ENCODE measurements at regions not wholly inside any gene's neighbourhood (a gene's known extent, or its start where the extent isn't known, plus 50 kb on each side); places are given as distances from the start of the nearest gene placed in this dataset.
"Not testable (repeated sequence)": the region's sequence is repeated elsewhere in the genome, so short reads cannot be mapped to it uniquely, and the experiment has no call there.

DNA sequence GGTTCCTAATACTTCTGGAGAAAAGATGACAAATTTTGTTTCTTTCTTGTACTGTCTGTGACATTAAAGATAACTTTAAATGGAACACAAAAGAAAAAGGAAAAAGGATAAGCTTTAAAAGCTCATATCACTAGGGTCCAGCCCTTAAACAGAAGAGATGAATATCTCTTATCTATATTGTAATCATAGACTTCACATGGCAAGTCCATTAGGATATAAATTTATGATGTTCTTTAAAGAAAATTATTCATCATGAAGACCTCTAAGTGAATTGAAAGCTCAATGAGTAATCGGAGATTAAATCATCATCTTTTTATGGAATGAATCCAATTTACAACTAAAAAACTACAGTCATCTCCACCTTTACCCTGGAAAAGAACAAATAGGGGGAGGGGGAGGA lies 111.6 kb upstream of the SATB2 start:
- no peak for DNase-seq (ENCODE audit: low spot score)

DNA sequence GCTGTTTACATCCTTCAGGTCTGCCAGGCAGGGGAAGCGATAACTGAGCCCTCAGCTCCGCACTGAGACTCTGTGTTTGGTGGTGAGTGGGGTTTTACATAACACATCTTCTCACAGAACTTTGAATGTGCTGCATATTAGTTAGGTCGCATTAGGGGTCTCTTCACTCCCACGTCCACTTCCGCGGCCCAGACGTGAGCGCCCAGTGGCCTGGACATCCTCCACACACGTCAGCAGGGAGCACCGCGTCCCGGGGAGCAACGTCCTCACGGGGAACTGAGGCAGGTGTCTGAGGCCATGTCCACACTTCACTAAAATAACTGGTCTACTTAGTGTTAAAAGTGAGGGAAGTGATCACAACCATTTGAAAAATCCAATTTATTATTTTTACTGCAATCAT lies 100.4 kb upstream of the SATB2 start:
- no peak for DNase-seq (ENCODE audit: low spot score)

DNA sequence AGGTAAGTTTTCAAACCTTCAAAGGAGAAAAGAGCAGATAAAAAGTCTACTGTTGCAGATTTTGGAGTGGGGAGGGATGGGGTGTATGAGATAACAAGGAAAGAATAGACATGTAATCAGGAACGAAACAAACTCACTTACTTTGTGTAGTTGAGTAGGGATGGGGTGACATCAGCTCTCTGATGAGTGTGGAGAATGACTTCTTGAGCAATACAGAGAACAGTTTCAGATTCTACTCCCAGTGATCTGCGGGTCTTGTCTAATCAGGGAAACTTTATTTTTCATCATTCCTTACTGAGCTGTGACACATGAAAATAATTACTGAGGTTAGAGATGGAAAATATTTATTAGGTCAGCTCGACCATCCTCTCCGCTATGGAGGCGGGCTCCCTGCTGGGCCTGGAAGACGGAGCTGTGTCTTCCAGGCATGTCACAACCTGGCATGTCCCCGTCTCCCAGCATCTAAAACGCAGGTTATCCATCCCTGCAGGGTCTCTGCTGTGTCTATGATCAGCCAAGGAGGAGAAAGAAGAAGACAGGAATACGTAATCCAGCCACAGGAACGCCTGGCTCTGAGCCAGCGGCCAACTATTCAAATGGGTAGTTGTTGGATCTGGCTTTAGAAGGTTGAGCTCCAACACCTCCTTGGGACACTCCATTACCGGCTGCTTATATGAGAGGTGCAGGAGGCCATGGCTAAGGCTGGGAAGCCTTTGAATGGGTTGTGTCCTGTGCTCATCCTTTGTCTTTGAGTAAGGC lies 99.0 kb upstream of the SATB2 start:
- no peak for DNase-seq (ENCODE audit: low spot score)

GRCh38 chr2:199554026-199554425 lies 96.3 kb upstream of the SATB2 start:
- no peak for DNase-seq (ENCODE audit: low spot score)

- DNase-seq (ENCODE audit: low spot score): no peak
Measured at GRCh38 chr2:199552141-199552540, 94.4 kb upstream of the SATB2 start.

DNA sequence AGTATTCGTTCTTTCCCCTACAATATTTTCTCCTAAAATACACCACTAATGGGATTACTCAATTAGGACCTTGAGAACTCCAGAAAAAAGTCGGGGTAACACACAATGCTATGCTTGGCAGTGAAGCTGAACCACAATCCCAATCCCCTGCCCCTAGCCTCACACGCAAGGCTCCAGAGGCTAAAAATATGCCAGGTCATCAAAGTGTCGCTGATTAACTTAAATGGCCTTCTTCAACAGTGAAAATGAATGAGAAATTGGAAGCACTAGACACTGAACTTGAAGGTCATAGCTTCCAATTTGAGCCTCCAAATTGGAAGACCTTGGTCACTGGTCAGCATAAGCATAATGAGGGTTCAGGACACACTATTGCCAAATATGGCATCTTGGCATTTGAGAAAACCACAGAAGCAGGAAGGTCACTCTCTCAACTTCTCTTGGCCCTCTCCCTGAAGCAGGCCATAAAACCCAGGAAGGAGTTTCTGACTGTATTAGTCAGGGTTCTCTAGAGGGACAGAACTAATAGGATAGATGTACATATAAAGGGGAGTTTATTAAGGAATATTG lies 86.0 kb upstream of the SATB2 start:
- no peak for DNase-seq (ENCODE audit: low spot score)

DNA sequence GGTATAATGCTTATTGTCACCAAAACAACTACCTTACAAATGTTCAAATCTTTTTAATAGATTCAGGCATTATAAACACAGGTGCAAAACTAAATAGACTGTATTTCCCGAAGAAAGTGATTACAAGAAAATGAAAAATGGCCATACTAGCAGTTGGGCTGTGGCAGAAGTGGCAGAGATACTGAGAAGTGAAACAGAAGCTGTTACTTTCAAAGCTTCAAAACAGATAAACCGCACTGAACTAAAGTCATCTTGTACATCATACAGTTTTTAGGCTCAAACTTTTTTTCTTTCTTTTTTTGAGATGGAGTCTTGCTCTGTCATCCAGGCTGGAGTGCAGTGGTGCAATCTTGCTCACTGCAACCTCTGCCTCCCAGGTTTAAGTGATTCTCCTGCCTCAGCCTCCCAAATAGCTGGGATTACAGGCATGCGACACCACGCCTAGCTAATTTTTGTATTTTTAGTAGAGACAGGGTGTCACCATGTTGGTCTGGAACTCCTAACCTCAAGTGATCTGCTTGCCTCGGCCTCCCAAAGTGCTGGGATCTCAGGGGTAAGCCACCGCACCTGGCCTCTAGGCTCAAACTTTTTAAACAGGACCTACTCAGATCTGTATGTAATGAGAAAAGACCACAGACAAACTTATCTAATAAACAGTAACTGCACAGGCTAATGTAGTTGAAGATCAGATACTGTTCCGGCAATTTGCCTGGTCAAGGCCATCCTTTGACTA lies 77.9 kb upstream of the SATB2 start:
- no peak for DNase-seq (ENCODE audit: low spot score)

DNA sequence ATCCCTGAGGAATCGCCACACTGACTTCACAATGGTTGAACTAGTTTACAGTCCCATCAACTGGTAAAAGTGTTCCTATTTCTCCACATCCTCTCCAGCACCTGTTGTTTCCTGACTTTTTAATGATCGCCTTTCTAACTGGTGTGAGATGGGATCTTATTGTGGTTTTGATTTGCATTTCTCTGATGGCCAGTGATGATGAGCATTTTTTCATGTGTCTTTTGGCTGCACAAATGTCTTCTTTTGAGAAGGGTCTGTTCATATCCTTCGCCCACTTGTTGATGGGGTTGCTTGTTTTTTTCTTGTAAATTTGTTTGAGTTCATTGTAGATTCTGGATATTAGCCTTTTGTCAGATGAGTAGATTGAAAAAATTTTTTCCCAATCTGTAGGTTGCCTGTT lies 76.1 kb upstream of the SATB2 start:
- not testable (repeated sequence) for DNase-seq (ENCODE audit: low spot score)

DNA sequence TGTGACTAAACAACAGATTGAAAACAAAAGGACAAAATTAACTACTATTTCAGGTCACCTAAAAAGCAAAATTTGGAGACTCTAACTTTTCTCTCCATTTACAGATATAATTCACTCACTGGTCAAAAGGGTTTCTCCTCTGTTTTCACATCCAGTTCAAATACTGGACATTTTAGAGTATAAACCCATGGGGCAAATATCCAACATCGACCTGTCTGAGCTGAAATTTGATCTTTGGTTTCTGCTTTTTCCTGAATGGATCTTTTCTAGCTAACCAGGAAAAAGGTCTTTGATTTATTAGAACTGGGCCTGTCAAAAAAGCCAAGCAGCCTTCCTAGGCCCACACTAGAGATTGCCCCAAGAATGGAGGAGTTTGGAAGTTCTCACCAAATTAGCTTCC lies 69.3 kb upstream of the SATB2 start:
- DNase-seq (ENCODE audit: low spot score): no peak

GRCh38 chr2:199524689-199525574 lies 67.2 kb upstream of the SATB2 start:
- DNase-seq (ENCODE audit: low spot score): no peak

DNA sequence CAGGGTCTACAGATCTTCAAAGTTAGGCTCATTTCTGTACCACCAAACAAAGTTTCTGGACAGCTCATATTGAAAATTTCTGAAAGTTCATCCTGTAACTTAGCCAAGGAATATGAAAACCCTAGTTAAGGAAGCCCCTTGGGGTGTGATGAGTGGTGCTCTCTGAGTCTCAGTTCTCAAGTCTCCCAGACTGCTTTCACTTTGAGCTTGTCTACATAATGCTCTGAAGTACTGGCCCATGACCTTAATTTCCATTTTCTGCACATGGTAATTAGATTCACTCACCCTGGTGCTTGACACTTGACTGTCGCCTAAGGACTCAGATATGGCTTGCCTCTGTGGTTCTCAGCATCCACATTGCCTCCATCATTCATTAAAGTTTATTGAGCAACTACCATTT lies 51.7 kb upstream of the SATB2 start:
- DNase-seq (ENCODE audit: low spot score): peak; percentile 8

All from NAMALWA (cell line).